T-cell (primary cell): ENCODE measurements at regions not wholly inside any gene's neighbourhood (a gene's known extent, or its start where the extent isn't known, plus 50 kb on each side); places are given as distances from the start of the nearest gene placed in this dataset.

ENCODE experiments used
- ATAC-seq, 4 experiments: fragments of 200-7000 bp in 3 of 4; fragments of 150-1000 bp in 1 of 4; cut with Tn5 transposase; replicated peaks in 1 of 4; 1 replicate in 3 of 4; 2 replicates in 1 of 4; pipeline ENCODE4 v1.10.0; 2021; ENCODE audit warnings: moderate library complexity in 3 of 4, mild to moderate bottlenecking in 2 of 4, moderate number of reproducible peaks in 1 of 4
- CTCF ChIA-PET, 2 donors: fragments of 300-600 bp; sonication (Branson Sonifier 250); formaldehyde crosslinking; loops; one replicate each; lab custom pipeline; 2022; ENCODE audit warnings: antibody characterized with exemption in 2 of 2; lab: Charles Lee
- POLR2A ChIA-PET, 2 donors: fragments of 300-600 bp; sonication (Branson Sonifier 250); formaldehyde crosslinking; loops; one replicate each; lab custom pipeline; 2022; ENCODE audit warnings: antibody characterized with exemption in 2 of 2; lab: Charles Lee
- DNase-seq, 35 experiments: peaks; one replicate each; pipeline versions ENCODE4 v3.0.0 to v3.0.0-alpha.2; 2013 to 2023
- H3K27ac ChIP-seq: one replicate; pipeline ENCODE4 v1.5.1; 2013; ENCODE audit warnings: low read length
- H3K27me3 ChIP-seq, 2 experiments: replicated peaks in 1 of 2; 1 replicate in 1 of 2; 2 replicates in 1 of 2; pipeline versions ENCODE4 v1.6.1 to v1.7.0; 2013; ENCODE audit warnings: low read length in 1 of 2, mixed read lengths in 1 of 2; ENCODE audit not compliant: control insufficient read depth in 2 of 2, insufficient read depth in 2 of 2; ENCODE audit errors: extremely low read depth in 1 of 2
- H3K36me3 ChIP-seq, 2 donors: 1 replicate in 1 of 2; 2 replicates in 1 of 2; pipeline versions ENCODE4 v1.6.1 to v1.7.0; 2013; ENCODE audit warnings: low read length in 1 of 2; ENCODE audit not compliant: control insufficient read depth in 2 of 2, insufficient read depth in 1 of 2; ENCODE audit errors: extremely low read depth in 1 of 2
- H3K4me1 ChIP-seq, 2 experiments: 1 replicate in 1 of 2; 2 replicates in 1 of 2; pipeline versions ENCODE4 v1.6.1 to v1.7.0; 2013; ENCODE audit warnings: low read length in 2 of 2, mixed read lengths in 1 of 2; ENCODE audit not compliant: insufficient read depth in 2 of 2, control insufficient read depth in 1 of 2; ENCODE audit errors: extremely low read depth in 1 of 2
- H3K4me3 ChIP-seq, 2 donors: 1 replicate in 1 of 2; 2 replicates in 1 of 2; pipeline versions ENCODE4 v1.5.1 to v1.7.0; 2013; ENCODE audit warnings: mild to moderate bottlenecking in 2 of 2, low read length in 1 of 2, moderate library complexity in 1 of 2; ENCODE audit not compliant: control insufficient read depth in 1 of 2; ENCODE audit errors: extremely low read depth in 1 of 2
- H3K9me3 ChIP-seq: 2 replicates; pipeline ENCODE4 v1.7.0; 2013
- H3K27ac Mint-ChIP-seq, 2 donors: one replicate each; pipeline ENCODE4 v1.8.0; 2020 to 2021; ENCODE audit warnings: mild to moderate bottlenecking in 2 of 2, mixed read lengths in 2 of 2
- H3K27me3 Mint-ChIP-seq, 2 donors: one replicate each; pipeline ENCODE4 v1.8.0; 2021 to 2022; ENCODE audit warnings: mixed read lengths in 2 of 2
- H3K36me3 Mint-ChIP-seq: one replicate; pipeline ENCODE4 v1.8.0; 2021; ENCODE audit warnings: mixed read lengths
- H3K4me1 Mint-ChIP-seq, 3 donors: one replicate each; pipeline ENCODE4 v1.8.0; 2020 to 2022; ENCODE audit warnings: mixed read lengths in 3 of 3, mild to moderate bottlenecking in 1 of 3
- H3K4me3 Mint-ChIP-seq, 3 donors: one replicate each; pipeline ENCODE4 v1.8.0; 2020 to 2022; ENCODE audit warnings: mild to moderate bottlenecking in 3 of 3, mixed read lengths in 3 of 3, moderate library complexity in 3 of 3
- H3K9me3 Mint-ChIP-seq, 3 donors: one replicate each; pipeline ENCODE4 v1.8.0; 2020 to 2022; ENCODE audit warnings: mixed read lengths in 3 of 3
- WGBS: methylation state at CpG from one replicate; pipeline ENCODE4 v1.1.5; 2013; ENCODE audit warnings: missing lambda C conversion rate; ENCODE audit not compliant: insufficient coverage; 5-methylcytosine and 5-hydroxymethylcytosine counted together

DNA sequence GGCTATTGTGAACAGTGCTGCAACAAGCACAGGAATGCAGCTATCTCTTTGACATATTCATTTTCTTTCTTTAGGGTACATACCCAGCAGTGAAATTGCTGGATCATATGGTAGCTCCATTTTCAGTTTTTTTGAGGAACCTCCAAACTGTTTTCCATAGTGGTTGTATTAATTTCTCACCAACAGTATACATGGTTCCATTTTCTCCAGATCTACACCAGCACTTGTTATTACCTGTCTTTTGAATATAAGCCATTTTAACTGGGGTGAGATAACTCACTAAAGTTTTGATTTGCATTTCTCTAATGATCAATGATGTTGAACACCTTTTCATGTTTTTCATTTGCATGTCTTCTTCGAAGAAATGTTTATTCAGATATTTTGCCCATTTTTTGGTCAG, 241.1 kb upstream of the AGTR2 start:
- CTCF ChIA-PET, result no interaction called here
- Histone ChIP-seq H3K36me3 (no peaks in the 10 kb centered on the region), H3K27ac (no peak overlapping the region), H3K4me3 (no peak overlapping the region), H3K4me1 (no peaks in the 10 kb centered on the region), H3K9me3 (no peaks in the 10 kb centered on the region), H3K27me3 (no peaks in the 10 kb centered on the region)
- DNase-seq (no peak), ATAC-seq (no peak)
- peaks cover 0 to 12% (median 4%) of the 10 kb centered on the region in 3 donors for H3K9me3 Mint-ChIP-seq
- no peaks in the 10 kb centered on the region for H3K4me1 Mint-ChIP-seq
- H3K27ac Mint-ChIP-seq, result no peak overlapping the region
- H3K27me3 Mint-ChIP-seq, result peaks cover 0 to 8% of the 10 kb centered on the region in 2 donors
- WGBS, result no CpG with 5 or more reads among the region's 1 CpG
- POLR2A ChIA-PET, result no interaction called here
- H3K36me3 Mint-ChIP-seq, result no peaks in the 10 kb centered on the region
- no peak overlapping the region for H3K4me3 Mint-ChIP-seq

DNA sequence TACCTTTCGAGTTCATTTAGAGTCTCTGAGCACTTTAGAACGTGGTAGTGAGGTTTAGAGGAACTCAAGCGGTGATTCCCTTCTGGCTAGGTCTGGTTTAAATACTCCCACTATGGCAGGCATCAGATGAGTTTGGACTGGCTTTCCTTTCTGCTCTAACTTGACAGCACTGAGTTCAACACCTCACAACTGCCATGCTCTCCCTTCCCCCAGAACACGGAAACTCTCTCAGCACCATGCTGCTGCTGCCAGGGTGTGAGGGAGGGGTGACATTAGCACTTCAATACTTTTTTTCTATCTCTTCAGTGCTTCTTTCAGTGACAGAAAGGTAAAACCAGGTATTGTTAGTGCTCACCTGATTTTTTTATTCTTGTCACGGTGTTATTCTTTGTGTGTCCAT, 234.5 kb upstream of the AGTR2 start:
- no peaks in the 10 kb centered on the region for H3K9me3 ChIP-seq
- H3K36me3 ChIP-seq, result no peaks in the 10 kb centered on the region
- no peak overlapping the region for H3K27ac Mint-ChIP-seq
- CTCF ChIA-PET, result no interaction called here
- POLR2A ChIA-PET, result no interaction called here
- H3K27me3 ChIP-seq, result no peaks in the 10 kb centered on the region
- peaks cover 0 to 15% (median 0%) of the 10 kb centered on the region in 3 donors for H3K4me1 Mint-ChIP-seq
- H3K4me3 Mint-ChIP-seq, result no peak overlapping the region
- peaks cover 0 to 4% (median 0%) of the 10 kb centered on the region in 3 donors for H3K9me3 Mint-ChIP-seq
- DNase-seq, result no peak
- H3K27ac ChIP-seq, result no peak overlapping the region
- peaks cover 0 to 7% of the 10 kb centered on the region in 2 donors for H3K27me3 Mint-ChIP-seq
- H3K4me1 ChIP-seq, result no peaks in the 10 kb centered on the region
- H3K36me3 Mint-ChIP-seq, result no peaks in the 10 kb centered on the region
- no peak overlapping the region for H3K4me3 ChIP-seq
- ATAC-seq, result no peak
- WGBS, result no CpG with 5 or more reads among the region's 5 CpGs

DNA sequence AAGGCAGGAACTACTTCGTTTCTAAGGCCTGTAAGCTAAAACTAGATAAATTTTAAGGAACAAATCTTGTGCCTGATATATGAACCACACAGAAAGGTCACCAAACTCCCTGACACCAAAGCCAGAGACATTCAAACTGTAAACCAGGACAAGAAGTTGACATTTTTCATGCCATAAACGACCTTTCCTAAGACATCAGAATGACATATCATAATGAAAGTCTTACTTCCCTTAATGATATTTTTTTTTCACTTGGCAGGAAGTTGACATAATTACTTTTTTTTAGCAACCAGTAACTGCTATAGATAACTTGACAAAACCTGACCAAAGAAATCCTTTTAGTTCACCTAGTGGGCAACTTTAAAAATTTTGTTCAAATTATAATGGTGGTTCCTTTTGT, 231.5 kb upstream of the AGTR2 start:
- Mint-ChIP-seq H3K36me3 (no peaks in the 10 kb centered on the region), H3K4me1 (peaks cover 0 to 17% (median 0%) of the 10 kb centered on the region in 3 donors), H3K27me3 (peaks cover 0 to 10% of the 10 kb centered on the region in 2 donors), H3K9me3 (no peaks in the 10 kb centered on the region), H3K27ac (no peak overlapping the region), H3K4me3 (no peak overlapping the region)
- no peaks in the 10 kb centered on the region for H3K9me3 ChIP-seq
- no CpG with 5 or more reads among the region's 2 CpGs for WGBS
- H3K4me1 ChIP-seq, result no peaks in the 10 kb centered on the region
- POLR2A ChIA-PET, result no interaction called here
- H3K27me3 ChIP-seq, result no peaks in the 10 kb centered on the region
- DNase-seq (no peak), ATAC-seq (no peak)
- H3K36me3 ChIP-seq, result no peaks in the 10 kb centered on the region
- H3K4me3 ChIP-seq, result no peak overlapping the region
- CTCF ChIA-PET, result no interaction called here
- no peak overlapping the region for H3K27ac ChIP-seq

DNA sequence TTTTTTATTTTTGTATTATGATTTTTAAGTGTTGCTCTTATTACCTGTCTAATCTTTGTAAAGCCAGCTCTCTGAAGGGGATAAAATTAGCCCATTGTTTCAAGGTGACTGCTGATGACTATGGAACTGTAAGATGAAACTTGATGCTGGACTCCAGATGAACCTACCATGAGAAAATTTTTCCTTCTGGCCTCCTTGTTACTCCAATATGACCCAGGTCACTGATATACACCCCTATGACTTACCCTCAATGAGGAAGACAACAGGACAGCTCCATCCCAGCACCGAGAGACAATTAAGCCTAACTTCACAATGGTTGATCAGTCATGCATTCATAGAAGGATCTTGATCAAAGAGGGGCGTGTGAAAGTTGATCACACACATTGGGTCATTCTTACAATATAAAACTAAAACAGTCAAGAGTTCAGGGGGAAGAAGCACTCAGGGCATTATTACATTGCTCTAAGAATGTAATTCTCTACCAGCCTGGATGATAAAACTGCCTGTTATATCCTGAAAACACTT, 230.8 kb upstream of the AGTR2 start:
- H3K36me3 Mint-ChIP-seq, result no peaks in the 10 kb centered on the region
- H3K27ac Mint-ChIP-seq, result no peak overlapping the region
- peaks cover 0 to 17% (median 0%) of the 10 kb centered on the region in 3 donors for H3K4me1 Mint-ChIP-seq
- H3K27me3 ChIP-seq, result no peaks in the 10 kb centered on the region
- DNase-seq (no peak), ATAC-seq (no peak)
- H3K27ac ChIP-seq, result no peak overlapping the region
- H3K4me3 Mint-ChIP-seq, result no peak overlapping the region
- no peaks in the 10 kb centered on the region for H3K9me3 ChIP-seq
- CTCF ChIA-PET, result no interaction called here
- no peaks in the 10 kb centered on the region for H3K9me3 Mint-ChIP-seq
- H3K4me3 ChIP-seq, result no peak overlapping the region
- WGBS, result no CpG with 5 or more reads among the region's 2 CpGs
- H3K4me1 ChIP-seq, result no peaks in the 10 kb centered on the region
- POLR2A ChIA-PET, result no interaction called here
- H3K27me3 Mint-ChIP-seq, result peaks cover 0 to 10% of the 10 kb centered on the region in 2 donors
- H3K36me3 ChIP-seq, result no peaks in the 10 kb centered on the region

- ChIA-PET POLR2A (no interaction called here), CTCF (no interaction called here)
- H3K9me3 Mint-ChIP-seq, result no peaks in the 10 kb centered on the region
- no peak for DNase-seq
- H3K36me3 Mint-ChIP-seq, result no peaks in the 10 kb centered on the region
- Histone ChIP-seq H3K27me3 (no peaks in the 10 kb centered on the region), H3K4me1 (no peaks in the 10 kb centered on the region), H3K27ac (no peak overlapping the region), H3K36me3 (no peaks in the 10 kb centered on the region), H3K9me3 (no peaks in the 10 kb centered on the region), H3K4me3 (no peak overlapping the region)
- no CpG with 5 or more reads among the region's 2 CpGs for WGBS
- ATAC-seq, result peak in 1 of 4 experiments; percentile 26
- H3K4me3 Mint-ChIP-seq, result no peak overlapping the region
- H3K27ac Mint-ChIP-seq, result no peak overlapping the region
- peaks cover 0 to 17% (median 0%) of the 10 kb centered on the region in 3 donors for H3K4me1 Mint-ChIP-seq
- H3K27me3 Mint-ChIP-seq, result peaks cover 0 to 10% of the 10 kb centered on the region in 2 donors
Observed at GRCh38 chrX:115940348-115940747, 230.2 kb upstream of the AGTR2 start.

DNA sequence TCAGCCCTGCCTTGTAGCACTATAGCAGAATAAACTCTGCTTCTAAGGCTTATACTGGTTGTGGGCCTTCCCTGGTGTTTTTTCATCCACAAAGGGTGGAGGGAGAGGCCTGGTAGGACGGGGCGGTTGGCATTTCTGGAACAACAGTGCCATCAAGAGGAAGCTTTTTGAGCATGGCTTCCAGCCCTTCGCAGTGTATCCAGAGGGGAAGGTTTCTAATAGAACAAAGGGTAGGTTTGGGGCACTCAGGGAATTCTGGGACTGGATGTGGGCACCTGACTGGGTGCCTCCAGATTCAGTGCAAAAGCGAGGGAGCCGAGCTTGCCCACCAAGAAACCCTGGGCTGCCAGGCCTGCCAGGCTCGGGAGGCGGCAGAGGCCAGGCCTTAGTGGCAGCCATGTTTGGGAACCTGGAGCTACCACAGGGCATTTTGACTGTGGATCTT, 229.6 kb upstream of the AGTR2 start:
- H3K27ac ChIP-seq, result no peak overlapping the region
- Mint-ChIP-seq H3K27me3 (peaks cover 0 to 6% of the 10 kb centered on the region in 2 donors), H3K4me1 (peaks cover 0 to 17% (median 0%) of the 10 kb centered on the region in 3 donors), H3K36me3 (no peaks in the 10 kb centered on the region), H3K4me3 (peak overlapping the region in 1 of 3 donors; percentile 58), H3K27ac (no peak overlapping the region), H3K9me3 (no peaks in the 10 kb centered on the region)
- no peaks in the 10 kb centered on the region for H3K4me1 ChIP-seq
- ATAC-seq (peak in 2 of 4 experiments; percentile 23 to 81), DNase-seq (peak in 14 of 35 experiments; percentile 0 to 68 (median 38))
- WGBS, result 74% methylated on average over 4 of the region's 7 CpGs
- H3K36me3 ChIP-seq, result no peaks in the 10 kb centered on the region
- POLR2A ChIA-PET, result no interaction called here
- peak overlapping the region in 1 of 2 donors; percentile 29 for H3K4me3 ChIP-seq
- H3K27me3 ChIP-seq, result no peaks in the 10 kb centered on the region
- CTCF ChIA-PET, result no interaction called here
- no peaks in the 10 kb centered on the region for H3K9me3 ChIP-seq
